ENCODE measurements at regions not wholly inside any gene's neighbourhood (a gene's known extent, or its start where the extent isn't known, plus 50 kb on each side); places are given as distances from the start of the nearest gene placed in this dataset.

DNA sequence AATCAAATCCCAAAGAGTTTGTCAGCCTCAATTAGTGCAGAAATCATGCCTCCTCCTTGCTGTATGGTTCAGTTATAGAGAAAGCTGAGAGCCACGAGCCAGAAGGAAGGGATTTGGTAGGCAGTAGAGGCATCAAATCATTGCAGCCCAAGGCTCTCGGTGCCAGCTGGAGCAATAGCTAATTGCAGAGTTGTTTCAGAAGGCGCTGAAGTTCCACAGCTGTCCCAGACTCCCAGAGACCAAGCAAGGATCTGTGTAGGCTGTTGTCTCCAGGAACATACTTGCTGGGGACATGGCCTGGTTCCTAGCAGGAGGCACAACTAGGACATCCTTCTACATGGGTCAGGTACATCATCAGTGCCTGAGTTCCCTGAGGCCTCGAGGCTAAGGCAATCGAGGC lies 80.4 kb upstream of the WSCD2 start:
- FAIRE-seq (no peak), DNase-seq (no peak), ATAC-seq (no peak)
- H3K9me3 ChIP-seq, result no peaks in the 10 kb centered on the region
- TF ChIP-seq, protein P1, sequence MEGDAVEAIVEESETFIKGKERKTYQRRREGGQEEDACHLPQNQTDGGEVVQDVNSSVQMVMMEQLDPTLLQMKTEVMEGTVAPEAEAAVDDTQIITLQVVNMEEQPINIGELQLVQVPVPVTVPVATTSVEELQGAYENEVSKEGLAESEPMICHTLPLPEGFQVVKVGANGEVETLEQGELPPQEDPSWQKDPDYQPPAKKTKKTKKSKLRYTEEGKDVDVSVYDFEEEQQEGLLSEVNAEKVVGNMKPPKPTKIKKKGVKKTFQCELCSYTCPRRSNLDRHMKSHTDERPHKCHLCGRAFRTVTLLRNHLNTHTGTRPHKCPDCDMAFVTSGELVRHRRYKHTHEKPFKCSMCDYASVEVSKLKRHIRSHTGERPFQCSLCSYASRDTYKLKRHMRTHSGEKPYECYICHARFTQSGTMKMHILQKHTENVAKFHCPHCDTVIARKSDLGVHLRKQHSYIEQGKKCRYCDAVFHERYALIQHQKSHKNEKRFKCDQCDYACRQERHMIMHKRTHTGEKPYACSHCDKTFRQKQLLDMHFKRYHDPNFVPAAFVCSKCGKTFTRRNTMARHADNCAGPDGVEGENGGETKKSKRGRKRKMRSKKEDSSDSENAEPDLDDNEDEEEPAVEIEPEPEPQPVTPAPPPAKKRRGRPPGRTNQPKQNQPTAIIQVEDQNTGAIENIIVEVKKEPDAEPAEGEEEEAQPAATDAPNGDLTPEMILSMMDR (IDR thresholded peaks at IDR 0.05), result no peak
- 47 to 55% methylated on average over 5 of the region's 5 CpGs for WGBS, 2 donors
- H3K27me3 ChIP-seq, result peaks cover 0 to 5% (median 0%) of the 10 kb centered on the region in 4 donors
- H3K4me3 ChIP-seq, result no peak overlapping the region
- H3K4me1 ChIP-seq, result no peaks in the 10 kb centered on the region
- H3K36me3 ChIP-seq, result no peaks in the 10 kb centered on the region
- no peak overlapping the region for H3K27ac ChIP-seq
- intact Hi-C loops (cut with DNase I), result no loop called here

- no peaks in the 10 kb centered on the region for H3K27me3 ChIP-seq
- ATAC-seq (no peak), DNase-seq (no peak), FAIRE-seq (no peak)
- no peaks in the 10 kb centered on the region for H3K4me1 ChIP-seq
- no peak overlapping the region for H3K4me3 ChIP-seq
- intact Hi-C loops (cut with DNase I), result no loop called here
- TF ChIP-seq, protein P1 (IDR thresholded peaks at IDR 0.05), result no peak
- H3K36me3 ChIP-seq, result no peaks in the 10 kb centered on the region
- no peak overlapping the region for H3K27ac ChIP-seq
- H3K9me3 ChIP-seq, result no peaks in the 10 kb centered on the region
- WGBS, 2 donors, result 50 to 58% methylated on average over 5 of the region's 5 CpGs
These were observed 78.4 kb upstream of the WSCD2 start for GRCh38 chr12:108050696-108051095.

GRCh38 chr12:108052260-108052659 lies 76.8 kb upstream of the WSCD2 start:
- intact Hi-C loops (cut with DNase I), result no loop called here
- no peak for DNase-seq
- Histone ChIP-seq H3K9me3 (no peaks in the 10 kb centered on the region), H3K27ac (no peak overlapping the region), H3K36me3 (no peaks in the 10 kb centered on the region), H3K4me1 (no peaks in the 10 kb centered on the region), H3K4me3 (no peak overlapping the region), H3K27me3 (no peaks in the 10 kb centered on the region)
- no peak for FAIRE-seq
- TF ChIP-seq, protein P1 (IDR thresholded peaks at IDR 0.05), result no peak
- no peak for ATAC-seq
- 36 to 37% methylated on average over 5 of the region's 5 CpGs for WGBS, 2 donors

DNA sequence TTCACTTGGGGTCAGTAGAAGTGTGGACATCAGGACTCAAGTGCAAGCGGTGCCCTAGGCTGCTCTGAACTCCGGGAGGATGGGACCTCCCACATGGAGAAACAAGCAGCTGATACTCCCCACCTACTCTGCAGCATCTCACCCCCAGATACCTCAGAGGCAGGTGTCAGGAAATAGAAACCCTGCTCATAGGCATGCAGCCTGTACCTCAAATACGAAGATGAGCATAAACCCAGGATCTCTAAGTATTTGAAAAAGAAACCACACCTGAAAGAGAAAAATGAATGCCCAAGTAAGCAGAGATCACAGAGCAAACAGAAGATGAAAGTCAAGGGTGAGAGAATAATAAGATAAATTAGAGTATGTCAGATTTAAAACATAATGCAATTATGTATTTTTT lies 75.6 kb upstream of the WSCD2 start:
- no peak for DNase-seq
- Histone ChIP-seq H3K9me3 (no peaks in the 10 kb centered on the region), H3K27me3 (no peaks in the 10 kb centered on the region), H3K4me3 (no peak overlapping the region), H3K36me3 (no peaks in the 10 kb centered on the region), H3K4me1 (no peaks in the 10 kb centered on the region), H3K27ac (no peak overlapping the region)
- intact Hi-C loops (cut with DNase I), result no loop called here
- TF ChIP-seq, protein P1 (IDR thresholded peaks at IDR 0.05), result no peak
- no peak for FAIRE-seq
- no peak for ATAC-seq
- WGBS, 2 donors, result 45 to 71% methylated on average over 3 of the region's 3 CpGs

GRCh38 chr12:108054496-108054895 lies 74.6 kb upstream of the WSCD2 start:
- H3K9me3 ChIP-seq, result no peaks in the 10 kb centered on the region
- H3K27me3 ChIP-seq, result no peaks in the 10 kb centered on the region
- WGBS, 2 donors, result 54 to 61% methylated on average over 2 of the region's 2 CpGs
- intact Hi-C loops (cut with DNase I), result no loop called here
- H3K36me3 ChIP-seq, result no peaks in the 10 kb centered on the region
- H3K27ac ChIP-seq, result no peak overlapping the region
- TF ChIP-seq, protein P1 (IDR thresholded peaks at IDR 0.05), result no peak
- H3K4me3 ChIP-seq, result no peak overlapping the region
- H3K4me1 ChIP-seq, result no peaks in the 10 kb centered on the region
- ATAC-seq (no peak), FAIRE-seq (no peak), DNase-seq (no peak)
